Peyer's patch (tissue), 4 donors: ENCODE measurements at regions not wholly inside any gene's neighbourhood (a gene's known extent, or its start where the extent isn't known, plus 50 kb on each side); places are given as distances from the start of the nearest gene placed in this dataset.
"Not testable (repeated sequence)": the region's sequence is repeated elsewhere in the genome, so short reads cannot be mapped to it uniquely, and the experiment has no call there.

Experiments used
- DNase-seq, 3 donors: peaks; one replicate each; pipeline ENCODE4 v3.0.0-alpha.2; 2017 to 2019
- H3K27ac ChIP-seq, 4 donors: fragments of 200-600 bp; sonication (generic); one replicate each; pipeline ENCODE4 v1.5.1; 2016 to 2019
- H3K27me3 ChIP-seq, 2 donors: fragments of 200-600 bp; sonication (generic); one replicate each; pipeline ENCODE4 v1.5.1; 2019
- H3K36me3 ChIP-seq, 3 donors: fragments of 200-600 bp; sonication (generic); one replicate each; pipeline ENCODE4 v1.5.1; 2016 to 2019
- H3K4me1 ChIP-seq, 4 donors: fragments of 200-600 bp; sonication (generic); one replicate each; pipeline ENCODE4 v1.5.1; 2016 to 2019
- H3K4me3 ChIP-seq, 4 donors: fragments of 200-600 bp; sonication (generic); 1 replicate in 3 of 4; 2 replicates in 1 of 4; pipeline ENCODE4 v1.5.1; 2016 to 2019; ENCODE audit warnings: mild to moderate bottlenecking in 1 of 4
- H3K9me3 ChIP-seq, 4 donors: fragments of 200-600 bp; sonication (generic); one replicate each; pipeline ENCODE4 v1.5.1; 2016 to 2019; ENCODE audit warnings: mild to moderate bottlenecking in 1 of 4
- POLR2A ChIP-seq, 2 donors: fragments of 450-650 bp; IDR thresholded peaks; one replicate each; pipeline ENCODE4 v1.5.1; 2017; ENCODE audit warnings: antibody characterized with exemption in 2 of 2, mild to moderate bottlenecking in 2 of 2, moderate library complexity in 2 of 2
- TF ChIP-seq, protein P1 (sequence below), 6 experiments: fragments of 450-650 bp in 4 of 6; fragments of 200-600 bp in 2 of 6; sonication (generic) in 1 of 6; IDR thresholded peaks; one replicate each; pipeline ENCODE4 v1.5.1; 2017 to 2019; ENCODE audit warnings: antibody characterized with exemption in 6 of 6, mild to moderate bottlenecking in 3 of 6, moderate library complexity in 1 of 6

DNA sequence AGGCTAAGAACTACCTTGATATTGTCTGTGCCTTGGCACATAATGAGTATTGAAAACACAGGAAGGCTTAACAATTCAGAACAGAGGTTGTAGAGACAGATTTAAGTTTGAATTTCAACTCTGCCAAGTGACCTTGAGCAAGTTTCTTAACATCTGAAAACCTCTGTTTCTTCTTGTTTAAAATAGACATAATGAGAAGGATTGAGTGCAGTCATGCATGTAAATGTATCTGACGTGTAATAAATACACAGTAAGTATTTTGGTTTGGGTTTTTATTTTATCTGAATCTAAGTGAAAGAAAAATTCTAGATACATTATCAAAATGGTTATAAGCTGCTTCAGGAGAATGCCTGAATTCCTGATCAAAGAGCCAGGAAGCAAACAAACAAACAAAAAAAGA lies 111.9 kb downstream of the ANXA5 start:
- H3K4me3 ChIP-seq = no peak overlapping the region
- H3K4me1 ChIP-seq = no peaks in the 10 kb centered on the region
- H3K27me3 ChIP-seq = no peaks in the 10 kb centered on the region
- no peak overlapping the region for H3K27ac ChIP-seq
- TF ChIP-seq POLR2A (IDR thresholded peaks at IDR 0.05) = no peak
- TF ChIP-seq, protein P1, sequence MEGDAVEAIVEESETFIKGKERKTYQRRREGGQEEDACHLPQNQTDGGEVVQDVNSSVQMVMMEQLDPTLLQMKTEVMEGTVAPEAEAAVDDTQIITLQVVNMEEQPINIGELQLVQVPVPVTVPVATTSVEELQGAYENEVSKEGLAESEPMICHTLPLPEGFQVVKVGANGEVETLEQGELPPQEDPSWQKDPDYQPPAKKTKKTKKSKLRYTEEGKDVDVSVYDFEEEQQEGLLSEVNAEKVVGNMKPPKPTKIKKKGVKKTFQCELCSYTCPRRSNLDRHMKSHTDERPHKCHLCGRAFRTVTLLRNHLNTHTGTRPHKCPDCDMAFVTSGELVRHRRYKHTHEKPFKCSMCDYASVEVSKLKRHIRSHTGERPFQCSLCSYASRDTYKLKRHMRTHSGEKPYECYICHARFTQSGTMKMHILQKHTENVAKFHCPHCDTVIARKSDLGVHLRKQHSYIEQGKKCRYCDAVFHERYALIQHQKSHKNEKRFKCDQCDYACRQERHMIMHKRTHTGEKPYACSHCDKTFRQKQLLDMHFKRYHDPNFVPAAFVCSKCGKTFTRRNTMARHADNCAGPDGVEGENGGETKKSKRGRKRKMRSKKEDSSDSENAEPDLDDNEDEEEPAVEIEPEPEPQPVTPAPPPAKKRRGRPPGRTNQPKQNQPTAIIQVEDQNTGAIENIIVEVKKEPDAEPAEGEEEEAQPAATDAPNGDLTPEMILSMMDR (IDR thresholded peaks at IDR 0.05) = no peak
- no peaks in the 10 kb centered on the region for H3K36me3 ChIP-seq
- no peaks in the 10 kb centered on the region for H3K9me3 ChIP-seq
- DNase-seq = no peak

- no peaks in the 10 kb centered on the region for H3K27me3 ChIP-seq
- no peak for TF ChIP-seq POLR2A (IDR thresholded peaks at IDR 0.05)
- TF ChIP-seq, protein P1 (IDR thresholded peaks at IDR 0.05) = no peak
- H3K4me1 ChIP-seq = no peaks in the 10 kb centered on the region
- no peaks in the 10 kb centered on the region for H3K9me3 ChIP-seq
- H3K36me3 ChIP-seq = no peaks in the 10 kb centered on the region
- H3K4me3 ChIP-seq = no peak overlapping the region
- no peak for DNase-seq
- H3K27ac ChIP-seq = no peak overlapping the region
Observed at GRCh38 chr4:121583396-121583795, 113.4 kb downstream of the ANXA5 start.

GRCh38 chr4:121582296-121582695 lies 114.5 kb downstream of the ANXA5 start:
- Histone ChIP-seq H3K4me3 (no peak overlapping the region), H3K4me1 (no peaks in the 10 kb centered on the region), H3K9me3 (no peaks in the 10 kb centered on the region), H3K27me3 (no peaks in the 10 kb centered on the region), H3K36me3 (no peaks in the 10 kb centered on the region), H3K27ac (no peak overlapping the region)
- DNase-seq = no peak
- TF ChIP-seq POLR2A (IDR thresholded peaks at IDR 0.05) = no peak
- TF ChIP-seq, protein P1 (IDR thresholded peaks at IDR 0.05) = no peak

DNA sequence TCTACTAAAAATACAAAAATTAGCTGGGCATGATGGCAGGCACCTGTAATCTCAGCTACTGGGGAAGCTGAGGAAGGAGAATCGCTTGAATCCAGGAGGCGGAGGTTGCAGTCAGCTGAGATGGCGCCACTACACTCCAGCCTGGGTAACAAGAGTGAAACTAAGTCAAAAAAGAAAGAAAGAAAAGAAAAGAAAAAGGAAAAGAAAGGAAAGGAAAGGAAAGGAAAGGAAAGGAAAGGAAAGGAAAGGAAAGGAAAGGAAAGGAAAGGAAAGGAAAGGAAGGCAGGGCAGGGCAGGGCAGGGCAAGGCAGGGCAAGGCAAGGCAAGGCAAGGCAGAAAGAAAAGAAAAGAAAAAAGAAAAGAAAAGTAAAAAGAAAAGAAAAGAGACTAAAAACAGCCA lies 121.4 kb downstream of the ANXA5 start:
- not testable (repeated sequence) for H3K4me3 ChIP-seq, H3K36me3 ChIP-seq, DNase-seq, H3K27me3 ChIP-seq, H3K27ac ChIP-seq, H3K9me3 ChIP-seq, H3K4me1 ChIP-seq

GRCh38 chr4:121574618-121575017 lies 122.2 kb downstream of the ANXA5 start:
- no peaks in the 10 kb centered on the region for H3K27me3 ChIP-seq
- no peaks in the 10 kb centered on the region for H3K9me3 ChIP-seq
- no peak for DNase-seq
- H3K27ac ChIP-seq = no peak overlapping the region
- no peaks in the 10 kb centered on the region for H3K36me3 ChIP-seq
- no peak for TF ChIP-seq POLR2A (IDR thresholded peaks at IDR 0.05)
- TF ChIP-seq, protein P1 (IDR thresholded peaks at IDR 0.05) = no peak
- H3K4me1 ChIP-seq = no peaks in the 10 kb centered on the region
- H3K4me3 ChIP-seq = no peak overlapping the region

GRCh38 chr4:121567748-121568147 lies 129.0 kb downstream of the ANXA5 start:
- Histone ChIP-seq H3K27me3 (no peaks in the 10 kb centered on the region), H3K9me3 (no peaks in the 10 kb centered on the region), H3K27ac (no peak overlapping the region), H3K4me1 (no peaks in the 10 kb centered on the region), H3K4me3 (no peak overlapping the region), H3K36me3 (no peaks in the 10 kb centered on the region)
- DNase-seq = no peak
- TF ChIP-seq, protein P1 (IDR thresholded peaks at IDR 0.05) = no peak
- TF ChIP-seq POLR2A (IDR thresholded peaks at IDR 0.05) = no peak
